GM12878 (cell line): ENCODE measurements at regions not wholly inside any gene's neighbourhood (a gene's known extent, or its start where the extent isn't known, plus 50 kb on each side); places are given as distances from the start of the nearest gene placed in this dataset.

Experiments
- ATAC-seq: fragments of 200-7000 bp; cut with Tn5 transposase; 3 replicates; pipeline ENCODE4 v1.9.1; 2020; ENCODE audit warnings: mild to moderate bottlenecking, moderate library complexity
- BruUV-seq: library from RNA; stranded (reverse); fragments of 400-500 nt; replicated peaks from 2 replicates; lab custom pipeline; 2021; lab: Mats Ljungman, UMichigan
- CTCF ChIA-PET: fragments of 300-600 bp; sonication (Branson Sonifier 250); formaldehyde crosslinking; extraction: SDS; loops from one replicate; lab custom pipeline; 2021; ENCODE audit warnings: inconsistent platforms; lab: Yijun Ruan, JAX
- POLR2A ChIA-PET: fragments of 350-600 bp; formaldehyde crosslinking; extraction: SDS; loops from one replicate; lab custom pipeline; 2021; ENCODE audit warnings: inconsistent platforms; lab: Charles Lee
- RAD21 ChIA-PET: fragments of 300-600 bp; sonication (Branson Sonifier 250); formaldehyde crosslinking; loops from one replicate; lab custom pipeline; 2023; ENCODE audit warnings: antibody characterized with exemption; ENCODE audit not compliant: unreplicated experiment; lab: Charles Lee
- SMC1A ChIA-PET: fragments of 300-600 bp; sonication (Branson Sonifier 250); formaldehyde crosslinking; loops from one replicate; lab custom pipeline; 2023; ENCODE audit not compliant: unreplicated experiment, uncharacterized antibody; lab: Charles Lee
- DNase-seq: peaks from one replicate; pipeline ENCODE4 v3.0.0-alpha.2; 2011; ENCODE audit warnings: low read depth, low spot score
- FAIRE-seq: peaks from 3 replicates; lab custom pipeline; 2011; peaks lifted over from hg19 to GRCh38; lab: Jason Lieb, UNC
- H2AFZ ChIP-seq: 2 replicates; pipeline ENCODE4 v1.6.0; 2011; ENCODE audit warnings: low read depth, low read length, control low read depth; ENCODE audit not compliant: control insufficient read depth
- H3K27ac ChIP-seq: 2 replicates; pipeline ENCODE4 v1.5.1; 2011; ENCODE audit warnings: control low read depth; ENCODE audit not compliant: control insufficient read depth, insufficient read depth
- H3K27me3 ChIP-seq, 2 experiments: replicated peaks in 1 of 2; 2 replicates each; pipeline versions ENCODE4 v1.6.0 to v1.6.1; 2011; ENCODE audit warnings: low read length in 1 of 2; ENCODE audit not compliant: control insufficient read depth in 2 of 2, insufficient read depth in 2 of 2
- H3K36me3 ChIP-seq, 2 experiments: 2 replicates each; pipeline ENCODE4 v1.5.1; 2011; ENCODE audit warnings: low read length in 1 of 2; ENCODE audit not compliant: control insufficient read depth in 2 of 2, insufficient read depth in 2 of 2
- H3K4me1 ChIP-seq: 2 replicates; pipeline ENCODE4 v1.6.1; 2011; ENCODE audit warnings: mild to moderate bottlenecking, low read length, moderate library complexity, mixed read lengths; ENCODE audit not compliant: control insufficient read depth, insufficient read depth
- H3K4me2 ChIP-seq: 2 replicates; pipeline ENCODE4 v1.6.0; 2011; ENCODE audit warnings: control low read depth; ENCODE audit not compliant: control insufficient read depth, insufficient read depth
- H3K4me3 ChIP-seq: fragments of 200-600 bp; sonication (generic); 2 replicates; pipeline ENCODE4 v1.5.1; 2016
- H3K79me2 ChIP-seq: 2 replicates; pipeline ENCODE4 v1.6.0; 2011; ENCODE audit warnings: low read length; ENCODE audit not compliant: control insufficient read depth, insufficient read depth
- H3K9ac ChIP-seq: 2 replicates; pipeline ENCODE4 v1.8.0; 2011; ENCODE audit warnings: low read length, control low read depth, mixed read lengths; ENCODE audit not compliant: control insufficient read depth, insufficient read depth
- H3K9me3 ChIP-seq: replicated peaks from 3 replicates; pipeline ENCODE4 v1.5.1; 2011; ENCODE audit warnings: mild to moderate bottlenecking, low read length; ENCODE audit not compliant: control insufficient read depth, insufficient read depth
- H4K20me1 ChIP-seq: 2 replicates; pipeline ENCODE4 v1.6.0; 2011; ENCODE audit not compliant: control insufficient read depth, insufficient read depth
- ATF3 ChIP-seq: IDR thresholded peaks from 2 replicates; pipeline ENCODE4 v1.6.1; 2011; ENCODE audit warnings: low read depth, mild to moderate bottlenecking, low read length, moderate library complexity, borderline replicate concordance; ENCODE audit errors: extremely low read depth
- ATF7 ChIP-seq: fragments of 450-650 bp; IDR thresholded peaks from 2 replicates; pipeline ENCODE4 v1.6.1; 2016; ENCODE audit warnings: low read depth, mild to moderate bottlenecking
- BACH1 ChIP-seq: fragments of 450-650 bp; IDR thresholded peaks from 2 replicates; pipeline ENCODE4 v1.6.1; 2017; ENCODE audit warnings: mild to moderate bottlenecking, borderline replicate concordance
- CHD1 ChIP-seq: IDR thresholded peaks from 2 replicates; pipeline ENCODE4 v1.6.1; 2012; ENCODE audit warnings: low read depth, low read length, improper control_type of control experiment
- IKZF1 ChIP-seq: fragments of 450-650 bp; conservative IDR thresholded peaks from 2 replicates; pipeline ENCODE4 v1.6.1; 2017; ENCODE audit warnings: antibody characterized with exemption, mild to moderate bottlenecking
- KDM1A ChIP-seq: fragments of 200-600 bp; sonication (generic); IDR thresholded peaks from 2 replicates; pipeline ENCODE4 v1.6.1; 2016; ENCODE audit warnings: borderline replicate concordance
- PRDM15 ChIP-seq: fragments of 450-650 bp; formaldehyde crosslinking; IDR thresholded peaks from 2 replicates; pipeline ENCODE4 v1.4.0; 2020; ENCODE audit warnings: mild to moderate bottlenecking, moderate library complexity
- RELB ChIP-seq: fragments of 450-650 bp; IDR thresholded peaks from 2 replicates; pipeline ENCODE4 v1.6.1; 2017; ENCODE audit warnings: low read depth, mild to moderate bottlenecking, moderate library complexity
- SREBF2 ChIP-seq: IDR thresholded peaks from 2 replicates; pipeline ENCODE4 v1.6.1; 2012; ENCODE audit warnings: mild to moderate bottlenecking, low read length
- TAF1 ChIP-seq: IDR thresholded peaks from 2 replicates; pipeline ENCODE4 v1.6.1; 2011; ENCODE audit warnings: mild to moderate bottlenecking, low read depth, low read length, borderline replicate concordance
- TARDBP ChIP-seq: IDR thresholded peaks from 2 replicates; pipeline ENCODE4 v1.6.1; 2016; ENCODE audit warnings: borderline replicate concordance
- TCF7 ChIP-seq: IDR thresholded peaks from 2 replicates; pipeline ENCODE4 v1.6.1; 2014; ENCODE audit warnings: antibody characterized with exemption, borderline replicate concordance
- YBX1 ChIP-seq: fragments of 450-650 bp; IDR thresholded peaks from 2 replicates; pipeline ENCODE4 v1.6.1; 2016; ENCODE audit warnings: antibody characterized with exemption
- YY1 ChIP-seq: IDR thresholded peaks from 2 replicates; pipeline ENCODE4 v1.6.1; 2011; ENCODE audit warnings: low read depth, mild to moderate bottlenecking, low read length
- ZNF24 ChIP-seq: fragments of 450-650 bp; IDR thresholded peaks from 2 replicates; pipeline ENCODE4 v1.6.1; 2017; ENCODE audit warnings: antibody characterized with exemption, mild to moderate bottlenecking
- whole genome bisulfite sequencing: methylation state at CpG from one replicate; pipeline ENCODE4 v1.1.6; 2016; ENCODE audit warnings: low lambda C conversion rate; ENCODE audit not compliant: insufficient replicate concordance, insufficient coverage; ENCODE audit errors: missing lambda C conversion rate; 5-methylcytosine and 5-hydroxymethylcytosine counted together
- in situ Hi-C: fragments of 300-500 bp; cut with MboI; formaldehyde crosslinking; loops from 9 replicates; pipeline ENCODE4 v1.14.3; 2018; ENCODE audit warnings: mixed read lengths
- intact Hi-C: fragments of 100-400 bp; cut with micrococcal nuclease; formaldehyde crosslinking; loops from one replicate; pipeline ENCODE4 v1.14.2; 2022; ENCODE audit not compliant: unreplicated experiment
- TF ChIP-seq, protein P1 (sequence below): fragments of 450-650 bp; IDR thresholded peaks from 2 replicates; pipeline ENCODE4 v1.6.1; 2016; ENCODE audit warnings: mild to moderate bottlenecking

GRCh38 chr14:71240171-71240570 is 332.9 kb downstream of the PCNX1 start:
- ChIA-PET POLR2A (interaction anchor here (0.6 kb wide), 1 partner anchor 324 kb away, joined by 4 read pairs; no protein-coding TSS in a partner anchor), CTCF (interaction anchor here (0.6 to 1.3 kb wide), 2 partner anchors 71 to 209 kb away, joined by 3 read pairs; no protein-coding TSS in a partner anchor)

More at GRCh38 chr14:71240171-71240570, 332.9 kb downstream of the PCNX1 start:
- Histone ChIP-seq H2AFZ (no peak overlapping the region), H3K27me3 (no peaks in the 10 kb centered on the region), H3K4me1 (no peaks in the 10 kb centered on the region), H3K4me3 (no peak overlapping the region), H3K27ac (no peak overlapping the region), H3K4me2 (no peak overlapping the region), H3K9ac (no peak overlapping the region), H3K79me2 (no peaks in the 10 kb centered on the region), H3K9me3 (no peaks in the 10 kb centered on the region), H4K20me1 (no peaks in the 10 kb centered on the region), H3K36me3 (no peaks in the 10 kb centered on the region)
- intact Hi-C loops: no loop called here
- DNase-seq: no peak
- ChIA-PET SMC1A (no interaction called here), RAD21 (no interaction called here)
- 48% methylated on average over 6 of the region's 6 CpGs for WGBS
- TF ChIP-seq YY1 (no peak), BACH1 (no peak), TAF1 (no peak), YBX1 (no peak), TARDBP (no peak), TCF7 (no peak), KDM1A (no peak), SREBF2 (no peak), ZNF24 (no peak), CHD1 (no peak), PRDM15 (CRISPR knock-in tag) (no peak), RELB (no peak), IKZF1 (no peak), ATF7 (no peak), ATF3 (no peak)
- TF ChIP-seq, protein P1, sequence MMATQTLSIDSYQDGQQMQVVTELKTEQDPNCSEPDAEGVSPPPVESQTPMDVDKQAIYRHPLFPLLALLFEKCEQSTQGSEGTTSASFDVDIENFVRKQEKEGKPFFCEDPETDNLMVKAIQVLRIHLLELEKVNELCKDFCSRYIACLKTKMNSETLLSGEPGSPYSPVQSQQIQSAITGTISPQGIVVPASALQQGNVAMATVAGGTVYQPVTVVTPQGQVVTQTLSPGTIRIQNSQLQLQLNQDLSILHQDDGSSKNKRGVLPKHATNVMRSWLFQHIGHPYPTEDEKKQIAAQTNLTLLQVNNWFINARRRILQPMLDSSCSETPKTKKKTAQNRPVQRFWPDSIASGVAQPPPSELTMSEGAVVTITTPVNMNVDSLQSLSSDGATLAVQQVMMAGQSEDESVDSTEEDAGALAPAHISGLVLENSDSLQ: no peak
- FAIRE-seq: no peak
- in situ Hi-C loops: no loop called here
- ATAC-seq: no peak
- no TSS peak for BruUV-seq
